ENCODE measurements at regions not wholly inside any gene's neighbourhood (a gene's known extent, or its start where the extent isn't known, plus 50 kb on each side); places are given as distances from the start of the nearest gene placed in this dataset.
"Not testable (repeated sequence)": the region's sequence is repeated elsewhere in the genome, so short reads cannot be mapped to it uniquely, and the experiment has no call there.

DNA sequence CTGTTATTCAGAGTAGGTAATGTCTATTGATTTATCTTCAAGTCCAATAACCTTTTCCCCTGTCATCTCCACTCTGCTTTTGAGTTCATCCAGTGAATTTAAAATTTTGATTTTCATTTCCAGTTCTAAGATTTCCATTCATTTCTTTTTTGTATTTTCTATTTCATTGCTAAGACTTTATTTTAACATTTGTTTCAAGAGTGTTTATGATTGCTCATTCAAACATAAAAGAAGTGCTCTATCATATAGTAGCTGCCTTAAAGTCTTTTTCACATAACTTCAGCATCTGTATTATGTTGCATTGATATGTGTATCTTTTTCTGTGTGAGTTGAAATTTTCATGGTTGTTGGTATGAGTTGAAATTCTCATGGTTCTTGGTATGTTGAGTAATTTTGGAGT is 341.6 kb downstream of the SOX4 start:
- DNase-seq = no peak

DNA sequence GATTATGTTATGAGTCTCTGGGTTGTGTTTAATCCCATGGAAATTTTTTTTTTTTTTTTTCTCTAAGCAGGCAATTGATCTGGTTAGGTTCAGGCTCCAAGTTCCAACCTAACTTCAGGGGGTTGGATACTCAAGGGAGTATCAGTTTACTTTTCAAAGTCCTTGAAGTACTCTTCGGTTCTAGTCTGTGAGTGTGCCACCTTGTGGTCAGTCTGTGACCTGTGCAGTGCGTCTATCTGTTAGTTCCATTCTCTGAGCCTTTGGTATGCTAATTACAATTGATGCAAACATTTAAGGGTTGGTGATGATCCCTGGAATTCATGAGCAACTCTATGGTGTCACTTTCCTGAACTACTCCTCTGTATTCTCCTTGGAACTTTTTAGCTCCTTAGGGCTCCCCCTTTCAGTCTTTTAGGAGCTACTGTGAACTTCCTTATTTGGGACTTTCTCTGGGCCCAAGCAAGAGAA is 342.0 kb downstream of the SOX4 start:
- no peak for DNase-seq

DNA sequence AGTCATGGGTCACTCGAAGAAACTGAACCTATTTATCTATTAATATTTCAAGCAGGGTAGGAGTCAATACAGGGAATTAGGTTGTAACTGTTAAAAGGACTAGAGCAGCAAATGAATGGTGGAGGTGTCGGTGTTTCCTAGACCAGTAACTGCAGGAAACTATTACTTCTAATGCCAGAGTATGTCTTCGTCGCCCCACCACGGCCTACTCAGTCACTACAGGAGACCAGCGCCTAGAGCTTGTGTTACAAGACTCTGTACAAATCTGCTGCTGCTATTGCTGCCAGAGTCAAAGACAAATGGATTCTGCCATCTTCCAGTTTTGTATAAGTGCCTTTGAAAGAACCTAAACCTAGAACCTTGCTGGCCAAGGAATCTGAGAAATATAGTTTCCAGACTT is 343.9 kb downstream of the SOX4 start:
- DNase-seq = no peak

DNA sequence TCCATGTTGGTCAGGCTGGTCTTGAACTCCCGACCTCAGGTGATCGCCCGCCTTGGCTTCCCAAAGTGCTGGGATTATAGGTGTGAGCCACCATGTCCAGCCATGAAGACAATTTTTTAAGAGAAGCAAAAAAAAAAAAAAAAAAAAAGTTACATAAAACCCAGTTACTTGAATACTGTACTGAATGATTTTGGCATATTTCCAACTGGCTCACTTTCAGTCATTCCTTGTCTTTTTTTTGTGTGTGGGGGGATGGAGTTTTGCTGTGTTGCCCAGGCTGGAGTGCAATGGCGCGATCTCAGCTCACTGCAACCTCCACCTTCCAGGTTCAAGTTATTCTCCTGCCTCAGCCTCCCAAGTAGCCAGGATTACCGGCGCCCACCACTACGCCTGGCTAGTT is 345.5 kb downstream of the SOX4 start:
- not testable (repeated sequence) for DNase-seq

DNA sequence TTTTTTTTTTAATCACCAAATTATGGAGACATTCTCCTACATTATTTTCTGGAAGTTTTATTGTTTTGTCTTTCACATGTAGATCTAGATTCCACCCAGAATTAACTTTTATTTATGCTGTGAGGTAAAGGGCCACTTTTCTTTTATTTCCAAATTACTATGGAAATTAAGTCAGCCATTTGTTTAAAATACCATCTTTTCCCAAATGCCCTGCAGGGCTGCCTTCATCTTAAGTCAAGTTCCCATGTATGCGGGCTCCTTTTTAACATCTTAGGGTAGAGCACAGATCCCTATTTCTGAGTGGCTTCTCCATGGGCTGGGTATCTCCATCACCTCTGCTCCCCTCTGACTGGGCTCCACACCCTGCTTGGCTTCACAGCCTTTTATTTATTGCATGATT is 348.4 kb downstream of the SOX4 start:
- DNase-seq = no peak

DNA sequence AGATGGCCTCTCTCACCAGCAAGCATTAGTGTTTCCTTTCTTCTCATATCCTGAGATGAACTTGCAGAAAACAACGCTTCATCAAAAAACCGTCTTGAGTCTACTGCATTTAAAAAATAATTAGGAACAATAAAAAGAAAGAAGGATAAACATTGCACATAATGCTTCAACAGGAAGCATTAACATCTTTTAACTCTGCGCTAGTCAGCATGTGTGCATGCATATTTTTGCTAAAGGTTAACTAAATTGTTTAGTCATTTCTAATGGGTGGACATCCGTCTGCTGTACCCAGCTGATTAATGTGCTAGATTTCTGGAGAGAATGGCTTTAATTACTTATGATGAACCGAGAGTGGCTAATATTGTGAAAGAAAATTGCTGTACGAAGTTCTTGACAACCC is 349.3 kb downstream of the SOX4 start:
- no peak for DNase-seq

DNA sequence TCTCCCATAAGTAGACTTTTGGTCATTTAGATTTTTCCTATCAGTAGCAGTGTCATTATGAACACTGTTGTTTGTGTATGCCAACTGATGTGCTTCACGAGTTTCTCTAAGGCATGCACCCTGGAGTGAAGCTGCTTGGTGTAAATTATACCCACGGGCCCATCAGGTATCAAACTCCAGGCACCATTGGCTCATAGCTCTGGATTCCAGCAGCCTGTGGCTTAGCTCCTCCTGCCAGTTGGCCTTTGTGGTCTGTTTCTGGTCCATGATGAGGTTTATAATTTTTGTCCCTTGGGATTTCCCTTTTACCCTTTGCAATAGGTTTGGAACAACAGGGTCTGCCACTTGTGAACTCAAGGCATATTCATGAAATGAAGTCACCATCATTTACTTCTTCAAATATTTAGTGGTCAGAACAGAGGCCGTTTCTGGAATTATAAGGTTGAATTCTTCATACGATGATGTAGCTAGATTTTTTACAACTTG is 350.5 kb downstream of the PRL start:
- no peak for DNase-seq

DNA sequence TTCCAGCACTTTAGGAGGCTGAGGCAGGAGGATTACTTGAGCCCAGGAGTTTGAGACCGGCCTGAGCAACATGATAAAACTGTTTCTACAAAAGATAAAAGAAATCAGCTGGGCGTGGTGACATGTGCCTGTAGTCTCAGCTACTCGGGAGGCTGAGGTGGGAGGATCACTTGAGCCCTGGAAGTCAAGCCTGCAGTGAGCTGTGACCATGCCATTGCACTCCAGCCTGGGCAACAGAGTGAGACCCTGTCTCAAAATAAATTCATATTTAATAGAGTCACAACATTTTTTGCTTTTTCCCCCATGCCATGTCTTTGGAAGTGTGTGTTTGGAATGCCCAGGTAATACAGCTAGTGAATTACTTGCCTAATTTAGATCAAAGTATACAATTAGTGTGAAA is 349.6 kb downstream of the PRL start:
- not testable (repeated sequence) for DNase-seq

DNA sequence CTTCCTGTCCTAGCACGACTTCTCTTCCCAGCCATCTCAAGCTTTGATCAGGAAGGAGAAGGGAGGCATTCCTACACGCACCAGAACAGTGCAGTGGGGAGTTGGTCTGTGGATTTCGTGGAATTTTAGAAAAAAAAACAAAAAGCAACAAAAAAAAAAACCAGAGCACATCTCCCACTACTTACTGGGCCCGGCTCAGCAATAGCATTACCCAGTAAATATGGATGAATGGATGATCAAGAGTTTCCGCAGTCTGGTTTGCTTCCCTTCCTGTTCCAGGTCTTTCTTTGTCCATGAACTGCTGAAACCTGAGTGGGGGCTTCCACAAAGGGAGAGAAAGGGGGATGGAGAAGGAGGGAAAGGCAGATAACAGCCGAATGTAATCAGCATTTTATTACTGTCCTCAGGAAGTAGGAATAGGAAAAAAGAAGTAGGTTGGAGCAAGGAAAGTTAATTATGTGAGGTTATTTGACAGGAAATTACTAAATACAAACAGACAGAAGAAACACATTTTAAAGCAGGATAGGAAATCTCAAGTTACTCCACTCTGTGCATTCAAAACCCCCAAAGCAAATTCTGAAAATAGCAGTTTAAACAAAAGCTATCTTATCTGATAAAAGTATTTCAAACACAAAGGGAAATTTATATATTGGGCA is 349.0 kb downstream of the PRL start:
- no peak for DNase-seq

DNA sequence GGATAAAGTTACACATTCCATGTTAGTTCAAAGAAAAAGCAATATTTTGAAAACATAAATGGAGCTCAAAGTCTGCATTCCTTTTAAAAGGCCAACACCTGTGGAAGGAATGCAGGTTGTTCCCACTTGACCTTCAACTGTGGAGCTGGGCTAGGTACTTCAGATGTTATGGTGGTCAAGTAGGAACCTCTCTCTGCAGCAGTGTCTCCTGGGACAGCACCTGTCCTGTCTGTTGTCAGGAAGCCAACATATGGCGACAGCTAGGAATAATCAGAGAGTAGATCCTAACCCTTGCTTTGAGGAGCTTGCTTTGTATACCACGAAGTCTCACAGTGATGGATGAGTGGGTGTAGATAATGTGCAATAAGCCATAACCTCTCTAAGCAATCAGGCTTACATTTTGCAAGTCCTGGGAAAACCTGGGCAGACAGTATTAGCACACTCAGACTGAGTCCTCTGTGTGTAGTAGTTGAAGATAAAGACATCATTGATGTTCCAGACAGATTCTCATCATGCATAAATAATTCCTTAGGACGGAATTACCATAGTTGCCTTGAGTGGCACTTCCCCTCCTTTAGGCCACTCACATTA is 347.5 kb downstream of the PRL start:
- no peak for DNase-seq

DNA sequence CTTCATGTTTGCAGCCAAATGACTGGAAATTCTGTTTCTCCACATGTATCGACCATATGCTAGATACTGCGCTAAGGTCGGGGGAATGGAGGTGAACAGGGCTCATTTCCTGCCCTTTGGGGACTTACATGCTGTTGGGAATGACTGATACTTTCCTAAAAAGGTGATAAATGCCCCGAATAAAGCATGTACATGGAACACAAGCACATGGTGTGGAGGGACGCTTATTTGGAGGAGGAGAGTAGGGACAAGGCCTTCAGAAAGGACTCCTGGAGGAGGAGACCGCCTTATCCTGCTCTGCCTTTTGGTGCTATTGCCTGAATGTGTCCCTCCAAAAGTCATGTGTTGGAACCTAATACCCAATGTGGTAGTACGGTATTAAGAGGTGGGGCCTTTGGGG is 344.5 kb downstream of the PRL start:
- no peak for DNase-seq

DNA sequence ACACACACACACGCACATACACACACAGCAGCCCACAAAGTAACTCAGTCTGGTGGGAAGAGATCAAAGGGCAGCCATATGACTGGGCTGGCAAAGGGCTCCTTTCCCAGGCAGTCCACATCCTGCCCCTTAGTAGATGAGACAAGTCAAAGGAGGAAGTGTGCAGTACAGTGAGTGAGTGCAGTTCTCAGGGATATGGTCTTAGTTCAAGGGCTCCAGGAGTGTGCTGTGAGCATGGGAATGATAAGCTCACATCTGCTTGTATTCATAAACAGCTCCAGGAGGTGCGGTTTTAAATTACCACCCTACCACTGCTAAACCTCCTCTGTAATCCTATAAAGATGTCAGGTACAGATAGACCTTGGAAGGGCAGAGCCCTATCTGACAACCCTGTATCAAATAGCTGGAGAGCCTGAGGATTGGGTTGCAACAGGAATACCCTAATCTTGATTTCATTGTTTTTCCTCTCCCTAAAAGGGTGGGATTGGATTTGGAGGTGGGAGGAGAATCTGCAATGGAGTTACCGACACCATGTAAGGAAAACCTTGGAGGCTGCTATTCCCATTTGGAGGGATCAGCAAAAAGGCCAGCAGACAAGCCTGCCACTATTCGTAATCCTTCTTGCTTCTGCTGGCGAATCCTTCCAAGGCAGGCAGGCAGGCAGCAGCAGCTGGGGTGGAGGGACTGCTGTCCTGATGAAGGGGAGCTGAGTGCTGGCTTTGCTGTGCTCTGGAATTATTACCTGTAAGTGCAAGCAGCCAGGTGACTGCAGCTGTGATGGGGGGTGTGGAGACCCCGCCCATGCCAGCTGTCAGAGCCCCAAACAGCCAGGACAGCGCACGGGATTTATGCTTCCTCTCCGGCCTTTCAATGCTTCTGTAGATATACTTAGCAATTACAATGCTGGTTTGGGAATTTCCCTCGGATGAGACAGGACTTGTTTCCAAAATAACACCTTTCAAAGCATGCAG is 342.7 kb downstream of the PRL start:
- DNase-seq = no peak

DNA sequence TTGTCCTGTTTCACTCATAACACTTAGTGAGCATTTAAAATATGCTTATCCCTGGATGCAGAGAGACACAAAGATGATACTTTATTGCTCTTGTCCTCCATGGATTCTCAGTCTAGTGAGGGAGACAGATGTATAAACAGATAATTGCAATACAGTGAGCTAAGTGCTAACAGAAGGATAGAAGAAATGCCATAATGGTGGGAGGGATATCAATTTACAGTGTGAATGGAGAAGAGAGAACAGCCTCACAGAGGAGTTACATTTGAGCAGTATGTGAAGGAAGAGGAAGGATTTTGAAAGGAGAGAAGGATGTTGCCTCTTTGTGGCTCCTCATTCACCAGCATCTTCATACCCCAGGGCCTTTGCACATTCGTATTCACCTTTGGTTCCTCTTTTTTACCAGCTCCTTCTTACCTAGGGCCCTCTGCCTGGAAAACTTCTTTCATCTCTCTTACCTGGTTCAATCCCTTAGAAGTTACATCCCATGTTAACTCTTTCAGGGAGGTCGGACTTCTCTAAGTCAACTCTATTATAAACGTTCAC is 341.7 kb downstream of the PRL start:
- DNase-seq = no peak

DNA sequence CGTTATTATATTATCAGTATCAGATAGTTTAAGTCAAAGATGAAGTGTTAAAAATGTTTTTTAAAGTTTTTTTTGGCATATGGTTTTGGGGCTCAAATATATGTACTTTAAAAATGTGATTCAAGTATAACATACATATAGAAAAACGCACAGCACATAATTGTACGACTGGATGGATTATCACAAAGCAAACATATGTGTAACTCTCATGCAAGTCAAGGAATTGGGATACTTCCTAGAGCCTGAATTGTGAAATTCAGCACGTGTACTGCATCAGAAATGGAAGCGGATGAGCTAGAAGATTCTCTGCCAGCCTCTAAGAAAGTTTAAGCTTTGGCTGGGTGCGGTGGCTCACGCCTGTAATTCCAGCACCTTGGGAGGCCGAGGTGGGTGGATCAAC is 340.9 kb downstream of the PRL start:
- no peak for DNase-seq

DNA sequence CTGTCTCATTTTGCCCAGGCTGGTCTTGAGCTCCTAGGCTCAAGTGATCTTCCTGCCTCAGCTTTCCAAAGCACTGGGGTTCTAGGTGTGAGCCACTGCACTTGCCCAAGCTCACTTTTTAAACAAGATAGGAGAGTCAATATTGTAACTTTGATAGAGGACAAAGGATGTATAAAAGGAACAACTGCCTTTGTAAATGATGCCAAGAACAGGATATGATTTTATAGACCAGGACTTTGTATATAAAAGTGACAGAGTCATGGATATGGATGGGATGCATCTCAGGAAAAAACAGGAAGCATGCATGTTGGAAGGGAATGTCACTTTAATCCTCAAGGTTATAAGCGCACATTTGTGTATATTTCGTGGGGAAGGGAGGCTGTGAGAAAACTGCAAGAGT is 338.4 kb downstream of the PRL start:
- no peak for DNase-seq

DNA sequence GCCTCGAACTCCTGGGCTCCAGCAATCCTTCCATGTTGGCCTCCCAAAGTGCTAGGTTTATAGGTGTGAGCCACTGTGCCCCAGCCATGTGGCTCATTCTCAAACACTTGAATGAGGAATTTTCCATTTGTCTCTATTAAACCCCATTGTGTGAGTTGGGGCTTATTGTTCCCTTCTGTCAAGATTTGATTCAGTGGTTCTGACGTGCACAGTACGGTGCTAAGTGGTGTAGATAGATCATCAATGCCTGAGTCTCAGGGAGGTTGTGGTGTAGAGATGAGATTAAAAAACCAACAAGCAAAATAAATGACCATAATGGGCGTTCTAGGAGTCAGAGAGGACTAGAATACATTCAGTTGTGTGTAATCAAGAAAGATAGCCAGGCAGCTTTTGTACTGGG is 335.6 kb downstream of the PRL start:
- DNase-seq = no peak

DNA sequence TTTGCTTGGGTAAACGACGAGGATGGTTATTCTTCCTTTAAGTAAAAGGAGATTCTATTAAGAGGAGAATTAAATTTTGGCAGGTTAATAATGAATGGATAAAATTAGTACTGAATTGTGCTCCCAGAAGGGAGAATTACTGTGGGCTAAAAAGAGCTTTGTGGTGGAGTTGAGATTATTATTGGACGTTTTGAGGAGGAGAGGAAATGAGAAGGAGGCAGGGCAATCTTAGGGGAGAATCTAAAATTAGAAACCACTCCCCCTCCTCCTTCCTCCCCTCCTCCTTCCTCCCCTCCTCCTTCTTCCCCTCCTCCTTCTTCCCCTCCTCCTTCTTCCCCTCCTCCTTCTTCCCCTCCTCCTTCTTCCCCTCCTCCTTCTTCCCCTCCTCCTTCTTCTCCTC is 331.8 kb downstream of the PRL start:
- DNase-seq = no peak

DNA sequence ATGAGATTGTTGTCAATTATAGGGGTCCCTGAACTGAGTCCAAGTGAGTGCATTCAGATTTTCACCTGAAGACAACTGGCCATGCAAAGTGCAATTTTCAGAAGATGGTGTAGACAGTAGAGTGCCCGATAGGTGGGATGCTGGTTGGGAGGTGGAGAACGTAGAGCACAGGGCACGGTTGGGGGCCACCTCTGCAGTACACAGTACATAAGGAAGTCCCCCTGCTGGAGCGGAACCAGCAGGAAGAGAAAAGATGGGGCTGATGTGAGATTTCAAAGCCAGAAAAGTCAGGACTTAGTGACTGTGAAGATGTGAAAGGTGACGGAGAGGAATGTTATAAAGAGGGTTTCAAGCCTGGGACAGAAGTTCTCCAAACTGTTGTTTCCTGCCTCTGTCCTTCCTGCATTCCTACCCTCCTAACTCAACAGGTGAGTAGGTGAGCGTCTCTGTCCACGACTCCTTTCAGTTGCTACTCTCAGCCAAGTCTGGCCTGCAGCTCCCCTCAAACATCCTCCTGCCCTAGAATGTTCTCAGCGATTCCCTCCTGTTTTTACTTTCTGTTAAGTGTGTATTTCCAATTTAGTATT is 330.8 kb downstream of the PRL start:
- DNase-seq = no peak

DNA sequence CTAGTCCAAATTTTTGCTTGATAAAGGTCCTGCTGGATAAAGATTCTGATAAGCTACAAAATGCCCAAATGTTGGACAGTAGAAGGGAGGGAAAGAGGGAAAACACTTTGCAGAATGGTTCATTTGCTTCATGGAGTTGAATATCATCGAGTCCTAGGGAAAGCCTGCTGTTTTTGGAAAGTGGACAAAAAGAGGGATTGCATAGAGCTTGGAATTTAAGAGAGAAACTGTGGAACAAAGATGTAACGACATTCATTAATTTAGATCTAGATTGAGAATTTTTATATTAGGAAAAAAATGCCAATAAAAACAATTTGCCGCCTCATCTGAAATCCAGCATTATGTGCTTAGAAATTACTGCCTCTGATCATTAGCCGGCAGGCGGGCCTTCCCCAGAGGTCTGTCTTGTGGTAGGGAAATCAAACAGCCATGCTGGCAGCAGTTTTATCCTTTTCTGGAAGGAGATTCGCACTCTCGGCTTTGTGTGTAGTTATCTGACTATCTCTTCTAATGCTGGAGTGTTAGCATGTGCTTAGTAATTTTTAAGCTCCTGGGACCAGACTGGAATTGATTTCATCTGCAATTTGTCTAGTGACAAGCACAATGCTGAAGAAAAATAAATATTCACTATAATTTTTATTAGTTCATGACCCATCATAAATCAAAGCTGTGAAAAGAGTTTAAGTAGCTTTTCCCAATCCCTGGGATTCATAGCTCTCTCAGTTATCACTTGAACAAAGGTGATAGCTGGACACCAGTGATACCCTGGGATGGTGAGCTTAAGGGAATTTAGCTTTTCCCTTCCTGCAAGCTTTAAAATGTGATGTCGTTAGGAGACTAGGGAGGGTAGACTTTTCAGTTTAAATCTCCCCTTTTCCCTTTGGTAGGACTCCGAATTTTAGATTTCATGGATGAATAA is 329.5 kb downstream of the PRL start:
- no peak for DNase-seq

DNA sequence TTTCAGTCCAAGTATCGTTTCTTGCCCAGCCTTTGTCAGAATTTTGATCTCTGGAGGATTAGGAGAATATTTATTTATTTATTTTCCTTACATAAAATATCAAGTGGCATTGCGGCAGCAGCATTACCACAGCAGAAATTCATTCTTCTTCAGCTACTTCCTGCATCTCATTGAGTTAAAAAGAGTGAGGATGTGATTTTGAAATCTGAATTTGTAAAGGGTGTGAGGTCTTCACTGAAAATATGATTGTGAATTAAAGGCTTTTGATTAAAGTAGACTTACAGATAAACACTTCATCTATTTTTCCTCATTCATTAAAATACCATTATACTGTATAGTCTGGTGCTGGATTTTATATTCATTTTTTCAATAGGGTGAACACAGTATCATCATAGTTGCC is 328.4 kb downstream of the PRL start:
- no peak for DNase-seq

DNA sequence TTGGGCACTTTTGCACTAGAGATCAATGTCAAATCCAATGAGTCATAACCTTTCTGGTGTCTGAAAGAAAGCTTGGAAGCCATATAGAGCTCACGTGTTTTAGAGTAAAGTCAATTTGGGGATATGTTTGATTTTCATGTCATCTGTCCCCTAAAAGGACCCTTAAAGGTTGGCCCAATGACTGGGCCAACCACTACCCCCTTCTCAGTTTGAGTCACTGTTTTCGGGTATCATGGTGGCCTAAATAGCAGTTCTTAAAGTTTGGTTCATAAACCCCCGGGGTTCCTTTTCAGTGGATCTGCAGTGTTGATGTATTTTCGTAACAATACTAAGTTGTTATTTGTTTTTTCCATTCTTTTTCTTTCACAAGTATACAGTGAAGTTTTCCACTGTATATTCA is 327.6 kb downstream of the PRL start:
- no peak for DNase-seq
